Activated CD8-positive, alpha-beta T cell treated with anti-CD3 and anti-CD28 coated beads for 36 hours (primary cell): ENCODE measurements at regions not wholly inside any gene's neighbourhood (a gene's known extent, or its start where the extent isn't known, plus 50 kb on each side); places are given as distances from the start of the nearest gene placed in this dataset.

Experiments used
- ATAC-seq: fragments of 200-7000 bp; cut with Tn5 transposase; one replicate; pipeline ENCODE4 v1.10.0; 2021; ENCODE audit warnings: mild to moderate bottlenecking, moderate library complexity
- CTCF ChIA-PET: fragments of 350-600 bp; sonication (Branson Sonifier 250); formaldehyde crosslinking; loops from one replicate; lab custom pipeline; 2021; ENCODE audit warnings: antibody characterized with exemption; lab: Charles Lee
- POLR2A ChIA-PET: fragments of 350-600 bp; sonication (Branson Sonifier 250); formaldehyde crosslinking; loops from one replicate; lab custom pipeline; 2021; ENCODE audit warnings: antibody characterized with exemption; lab: Charles Lee
- DNase-seq: peaks from one replicate; pipeline ENCODE4 v3.0.0-alpha.2; 2020
- H3K27ac Mint-ChIP-seq: one replicate; pipeline ENCODE4 v1.8.0; 2021; ENCODE audit warnings: mild to moderate bottlenecking, mixed read lengths
- H3K27me3 Mint-ChIP-seq: one replicate; pipeline ENCODE4 v1.8.0; 2021; ENCODE audit warnings: mixed read lengths
- H3K36me3 Mint-ChIP-seq: one replicate; pipeline ENCODE4 v1.8.0; 2021; ENCODE audit warnings: low read depth, mixed read lengths
- H3K4me1 Mint-ChIP-seq: one replicate; pipeline ENCODE4 v1.8.0; 2021; ENCODE audit warnings: low read depth, mixed read lengths
- H3K4me3 Mint-ChIP-seq: one replicate; pipeline ENCODE4 v1.8.0; 2021; ENCODE audit warnings: mild to moderate bottlenecking, moderate library complexity, mixed read lengths
- H3K9me3 Mint-ChIP-seq: one replicate; pipeline ENCODE4 v1.8.0; 2021; ENCODE audit warnings: mixed read lengths
- intact Hi-C: fragments of 100-400 bp; cut with micrococcal nuclease; formaldehyde crosslinking; loops from one replicate; pipeline ENCODE4 v1.10.0; 2022
- TF ChIP-seq, protein P1 (sequence below): fragments of 200-600 bp; IDR thresholded peaks from one replicate; pipeline ENCODE4 v1.8.0; 2022; ENCODE audit warnings: antibody characterized with exemption, mild to moderate bottlenecking

DNA sequence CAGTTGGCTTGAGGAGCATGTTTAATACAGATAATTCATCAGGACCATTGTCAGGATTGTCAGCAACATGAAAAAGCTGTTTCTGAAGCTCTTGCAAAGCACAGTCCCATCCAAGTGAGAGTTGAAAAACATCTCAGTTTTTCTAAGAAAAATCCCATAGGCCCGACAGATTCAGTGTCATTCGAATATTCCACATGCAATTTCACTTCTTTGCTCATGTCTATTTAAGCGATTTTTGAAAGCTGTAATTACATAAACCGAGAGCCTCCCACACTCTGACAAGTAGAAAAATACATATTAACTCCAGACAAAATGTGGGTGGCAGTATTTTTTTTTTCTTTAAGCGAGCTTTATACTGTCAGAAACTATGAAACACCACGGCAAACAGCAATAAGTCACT lies 134.7 kb upstream of the GALNT5 start:
- POLR2A ChIA-PET: no interaction called here
- TF ChIP-seq, protein P1, sequence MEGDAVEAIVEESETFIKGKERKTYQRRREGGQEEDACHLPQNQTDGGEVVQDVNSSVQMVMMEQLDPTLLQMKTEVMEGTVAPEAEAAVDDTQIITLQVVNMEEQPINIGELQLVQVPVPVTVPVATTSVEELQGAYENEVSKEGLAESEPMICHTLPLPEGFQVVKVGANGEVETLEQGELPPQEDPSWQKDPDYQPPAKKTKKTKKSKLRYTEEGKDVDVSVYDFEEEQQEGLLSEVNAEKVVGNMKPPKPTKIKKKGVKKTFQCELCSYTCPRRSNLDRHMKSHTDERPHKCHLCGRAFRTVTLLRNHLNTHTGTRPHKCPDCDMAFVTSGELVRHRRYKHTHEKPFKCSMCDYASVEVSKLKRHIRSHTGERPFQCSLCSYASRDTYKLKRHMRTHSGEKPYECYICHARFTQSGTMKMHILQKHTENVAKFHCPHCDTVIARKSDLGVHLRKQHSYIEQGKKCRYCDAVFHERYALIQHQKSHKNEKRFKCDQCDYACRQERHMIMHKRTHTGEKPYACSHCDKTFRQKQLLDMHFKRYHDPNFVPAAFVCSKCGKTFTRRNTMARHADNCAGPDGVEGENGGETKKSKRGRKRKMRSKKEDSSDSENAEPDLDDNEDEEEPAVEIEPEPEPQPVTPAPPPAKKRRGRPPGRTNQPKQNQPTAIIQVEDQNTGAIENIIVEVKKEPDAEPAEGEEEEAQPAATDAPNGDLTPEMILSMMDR: no peak
- ATAC-seq (no peak), DNase-seq (no peak)
- intact Hi-C loops: no loop called here
- Mint-ChIP-seq H3K36me3 (no peaks in the 10 kb centered on the region), H3K27ac (no peak overlapping the region), H3K4me3 (no peak overlapping the region), H3K27me3 (no peaks in the 10 kb centered on the region), H3K9me3 (peaks cover 5% of the 10 kb centered on the region), H3K4me1 (no peaks in the 10 kb centered on the region)
- CTCF ChIA-PET: no interaction called here

DNA sequence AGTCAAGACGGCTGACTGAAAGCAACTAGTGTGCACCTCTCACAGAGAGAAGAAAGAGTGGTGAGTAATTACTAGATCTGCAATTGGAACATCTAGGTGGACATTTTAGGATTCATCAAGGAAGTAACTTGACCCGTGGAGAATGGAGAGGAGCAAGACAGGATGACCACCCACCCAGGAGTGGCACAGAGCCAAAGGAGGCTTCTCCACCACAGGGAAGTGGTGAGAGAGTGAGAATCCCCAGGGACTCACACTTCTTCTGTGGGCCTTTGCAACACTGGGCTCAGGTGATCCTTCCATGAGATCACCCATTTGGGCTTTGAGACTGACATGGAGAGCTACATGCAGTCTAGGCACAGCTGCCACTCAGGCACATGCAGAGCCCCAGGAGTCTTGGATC lies 132.8 kb upstream of the GALNT5 start:
- Mint-ChIP-seq H3K36me3 (no peaks in the 10 kb centered on the region), H3K27me3 (no peaks in the 10 kb centered on the region), H3K4me3 (no peak overlapping the region), H3K27ac (no peak overlapping the region), H3K4me1 (no peaks in the 10 kb centered on the region), H3K9me3 (no peaks in the 10 kb centered on the region)
- no peak for ATAC-seq
- intact Hi-C loops: no loop called here
- no peak for DNase-seq
- POLR2A ChIA-PET: no interaction called here
- TF ChIP-seq, protein P1: no peak
- CTCF ChIA-PET: interaction anchor here (0.9 kb wide), 1 partner anchor 9 kb away, joined by 3 read pairs; no protein-coding TSS in a partner anchor

DNA sequence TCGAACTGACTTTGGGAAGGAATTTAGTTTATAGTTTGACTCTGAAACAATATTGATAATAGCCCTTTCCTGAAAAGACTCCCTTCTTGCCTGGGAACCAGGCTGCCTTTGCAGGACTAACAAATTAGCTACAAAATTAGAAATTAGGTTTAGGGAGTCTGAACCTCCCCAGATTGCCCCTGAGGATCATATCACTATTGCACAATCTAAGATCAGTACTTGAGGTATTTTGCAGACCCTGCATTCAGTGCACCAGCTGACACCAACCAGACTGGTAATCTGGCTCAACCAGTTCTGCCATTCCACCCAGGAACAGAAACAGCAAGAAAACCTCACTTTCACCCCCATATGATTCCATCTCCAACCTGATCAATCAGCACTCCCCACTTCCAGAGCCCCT lies 131.8 kb upstream of the GALNT5 start:
- intact Hi-C loops: no loop called here
- ChIA-PET POLR2A (no interaction called here), CTCF (no interaction called here)
- H3K36me3 Mint-ChIP-seq: no peaks in the 10 kb centered on the region
- TF ChIP-seq, protein P1: no peak
- no peak overlapping the region for H3K27ac Mint-ChIP-seq
- no peak for DNase-seq
- ATAC-seq: no peak
- H3K4me1 Mint-ChIP-seq: no peaks in the 10 kb centered on the region
- no peaks in the 10 kb centered on the region for H3K9me3 Mint-ChIP-seq
- H3K27me3 Mint-ChIP-seq: no peaks in the 10 kb centered on the region
- H3K4me3 Mint-ChIP-seq: no peak overlapping the region

DNA sequence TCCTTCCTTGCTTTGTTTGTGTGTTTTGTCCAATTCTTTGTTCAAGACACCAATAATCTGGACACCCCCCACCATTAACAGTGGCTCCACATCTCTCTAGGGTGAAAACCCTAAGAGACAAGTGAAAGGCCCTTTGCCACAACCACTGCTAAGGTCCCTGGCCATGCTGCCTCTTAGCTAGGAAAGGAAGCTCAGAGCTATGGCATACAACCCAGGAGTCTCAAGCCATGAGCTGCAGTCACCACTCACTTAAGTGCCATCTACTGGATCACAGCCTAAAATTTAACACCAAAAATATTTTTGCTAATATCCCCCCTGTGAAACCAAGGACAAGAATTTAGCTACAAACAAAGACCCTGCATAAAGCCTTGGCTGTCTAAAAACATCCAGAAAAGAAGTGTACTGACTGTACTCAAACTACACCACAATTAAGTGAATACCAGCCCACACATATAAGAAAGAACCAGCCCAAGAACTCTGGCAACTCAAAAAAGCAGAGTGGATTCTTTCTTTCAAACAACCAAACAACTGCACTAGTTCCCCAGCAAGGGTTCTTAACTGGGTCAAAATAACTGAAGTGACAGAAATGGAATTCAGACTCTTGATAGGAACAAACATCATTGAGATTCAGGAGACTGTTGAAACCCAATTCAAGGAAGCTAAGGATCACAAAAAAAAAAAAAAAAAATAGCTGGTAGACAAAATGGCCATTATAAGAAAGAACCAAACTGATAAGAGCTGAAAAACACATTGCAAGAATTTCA lies 130.1 kb upstream of the GALNT5 start:
- H3K9me3 Mint-ChIP-seq: no peaks in the 10 kb centered on the region
- H3K4me1 Mint-ChIP-seq: no peaks in the 10 kb centered on the region
- TF ChIP-seq, protein P1: no peak
- intact Hi-C loops: no loop called here
- H3K27ac Mint-ChIP-seq: no peak overlapping the region
- DNase-seq: no peak
- ChIA-PET CTCF (interaction anchor here (0.7 kb wide), 1 partner anchor 66 kb away, joined by 3 read pairs; no protein-coding TSS in a partner anchor), POLR2A (no interaction called here)
- no peak for ATAC-seq
- no peak overlapping the region for H3K4me3 Mint-ChIP-seq
- no peaks in the 10 kb centered on the region for H3K27me3 Mint-ChIP-seq
- no peaks in the 10 kb centered on the region for H3K36me3 Mint-ChIP-seq

DNA sequence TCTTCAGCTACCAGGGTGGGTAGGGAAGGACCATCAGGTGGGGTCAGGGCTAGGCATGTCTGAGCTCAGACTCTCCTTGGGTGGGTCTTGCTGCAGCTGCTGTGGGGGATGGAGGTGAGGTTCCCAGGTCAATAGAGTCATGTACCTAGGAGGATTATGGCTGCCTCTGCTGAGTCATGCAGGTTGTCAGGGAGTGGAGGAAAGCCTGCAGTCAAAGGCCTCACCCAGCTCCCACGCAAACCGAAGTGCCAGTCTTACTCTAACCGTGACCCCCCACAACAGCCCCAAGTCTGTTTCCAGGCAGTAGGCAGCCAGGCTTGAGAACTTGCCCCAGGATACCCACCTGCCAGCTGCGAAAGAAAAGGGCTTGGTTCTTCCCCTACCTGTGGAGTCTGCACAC lies 113.6 kb upstream of the GALNT5 start:
- ChIA-PET CTCF (no interaction called here), POLR2A (no interaction called here)
- intact Hi-C loops: no loop called here
- H3K9me3 Mint-ChIP-seq: no peaks in the 10 kb centered on the region
- TF ChIP-seq, protein P1: no peak
- no peaks in the 10 kb centered on the region for H3K4me1 Mint-ChIP-seq
- H3K27me3 Mint-ChIP-seq: peaks cover 3% of the 10 kb centered on the region
- H3K36me3 Mint-ChIP-seq: no peaks in the 10 kb centered on the region
- ATAC-seq (no peak), DNase-seq (no peak)
- no peak overlapping the region for H3K27ac Mint-ChIP-seq
- no peak overlapping the region for H3K4me3 Mint-ChIP-seq
